ENCODE measurements at regions not wholly inside any gene's neighbourhood (a gene's known extent, or its start where the extent isn't known, plus 50 kb on each side); places are given as distances from the start of the nearest gene placed in this dataset.

- no peak for DNase-seq (ENCODE audit: low spot score)
Observed at GRCh38 chr6:156131221-156131903, 645.8 kb upstream of the ARID1B start.

- no peak for DNase-seq (ENCODE audit: low spot score)
Observed at GRCh38 chr6:156126535-156126934, 650.6 kb upstream of the ARID1B start.

GRCh38 chr6:156125844-156126243 is 651.3 kb upstream of the ARID1B start:
- no peak for DNase-seq (ENCODE audit: low spot score)

GRCh38 chr6:156123731-156124130 is 653.4 kb upstream of the ARID1B start:
- no peak for DNase-seq (ENCODE audit: low spot score)

- DNase-seq (ENCODE audit: low spot score): no peak
Observed at GRCh38 chr6:156121973-156122372, 655.2 kb upstream of the ARID1B start.

GRCh38 chr6:156114541-156114940 is 658.9 kb upstream of the NOX3 start:
- no peak for DNase-seq (ENCODE audit: low spot score)

GRCh38 chr6:156113631-156114030 is 658.0 kb upstream of the NOX3 start:
- no peak for DNase-seq (ENCODE audit: low spot score)

- no peak for DNase-seq (ENCODE audit: low spot score)
Observed at GRCh38 chr6:156111913-156112312, 656.3 kb upstream of the NOX3 start.

- no peak for DNase-seq (ENCODE audit: low spot score)
Observed at GRCh38 chr6:156110249-156110648, 654.6 kb upstream of the NOX3 start.

- no peak for DNase-seq (ENCODE audit: low spot score)
Observed at GRCh38 chr6:156109713-156110112, 654.1 kb upstream of the NOX3 start.

- no peak for DNase-seq (ENCODE audit: low spot score)
Observed at GRCh38 chr6:156107624-156108101, 652.0 kb upstream of the NOX3 start.

- DNase-seq (ENCODE audit: low spot score): no peak
Observed at GRCh38 chr6:156102129-156102528, 646.5 kb upstream of the NOX3 start.

- no peak for DNase-seq (ENCODE audit: low spot score)
Observed at GRCh38 chr6:156098839-156099238, 643.2 kb upstream of the NOX3 start.

GRCh38 chr6:156087487-156087886 is 631.8 kb upstream of the NOX3 start:
- no peak for DNase-seq (ENCODE audit: low spot score)

GRCh38 chr6:156082012-156082411 is 626.4 kb upstream of the NOX3 start:
- DNase-seq (ENCODE audit: low spot score): no peak

- no peak for DNase-seq (ENCODE audit: low spot score)
Observed at GRCh38 chr6:156080371-156080770, 624.7 kb upstream of the NOX3 start.

- no peak for DNase-seq (ENCODE audit: low spot score)
Observed at GRCh38 chr6:156068881-156069280, 613.2 kb upstream of the NOX3 start.

- no peak for DNase-seq (ENCODE audit: low spot score)
Observed at GRCh38 chr6:156065849-156066248, 610.2 kb upstream of the NOX3 start.

GRCh38 chr6:156062091-156062563 is 606.5 kb upstream of the NOX3 start:
- DNase-seq (ENCODE audit: low spot score): no peak

- no peak for DNase-seq (ENCODE audit: low spot score)
Observed at GRCh38 chr6:156061465-156061864, 605.8 kb upstream of the NOX3 start.

- no peak for DNase-seq (ENCODE audit: low spot score)
Observed at GRCh38 chr6:156060013-156060412, 604.4 kb upstream of the NOX3 start.

GRCh38 chr6:156058356-156058755 is 602.7 kb upstream of the NOX3 start:
- no peak for DNase-seq (ENCODE audit: low spot score)

GRCh38 chr6:156057869-156058268 is 602.2 kb upstream of the NOX3 start:
- DNase-seq (ENCODE audit: low spot score): no peak

GRCh38 chr6:156056085-156056484 is 600.4 kb upstream of the NOX3 start:
- no peak for DNase-seq (ENCODE audit: low spot score)
